Activated CD8-positive, alpha-beta T cell treated with anti-CD3 and anti-CD28 coated beads, Interleukin-2, amount 10 ng/mL, durations not matched to agents 7 days and 5 days (primary cell): ENCODE measurements at regions not wholly inside any gene's neighbourhood (a gene's known extent, or its start where the extent isn't known, plus 50 kb on each side); places are given as distances from the start of the nearest gene placed in this dataset.
A peak's percentile ranks its signal among the peaks of the same experiment; 100 is the strongest.

Experiments
- ATAC-seq: fragments of 150-1000 bp; cut with Tn5 transposase; one replicate; pipeline ENCODE4 v1.10.0; 2021; ENCODE audit warnings: moderate library complexity
- CTCF ChIA-PET: fragments of 350-600 bp; sonication (Branson Sonifier 250); formaldehyde crosslinking; loops from one replicate; lab custom pipeline; 2021; ENCODE audit warnings: antibody characterized with exemption; lab: Charles Lee
- POLR2A ChIA-PET: fragments of 350-600 bp; sonication (Branson Sonifier 250); formaldehyde crosslinking; loops from one replicate; lab custom pipeline; 2021; ENCODE audit warnings: antibody characterized with exemption; lab: Charles Lee
- DNase-seq: peaks from one replicate; pipeline ENCODE4 v3.0.0-alpha.2; 2020
- H3K27ac Mint-ChIP-seq: one replicate; pipeline ENCODE4 v1.8.0; 2021; ENCODE audit warnings: mild to moderate bottlenecking, mixed read lengths
- H3K27me3 Mint-ChIP-seq: one replicate; pipeline ENCODE4 v1.8.0; 2021; ENCODE audit warnings: low read depth, mixed read lengths
- H3K36me3 Mint-ChIP-seq: one replicate; pipeline ENCODE4 v1.8.0; 2021; ENCODE audit warnings: low read depth, mixed read lengths
- H3K4me1 Mint-ChIP-seq: one replicate; pipeline ENCODE4 v1.8.0; 2021; ENCODE audit warnings: low read depth, mixed read lengths
- H3K4me3 Mint-ChIP-seq: one replicate; pipeline ENCODE4 v1.8.0; 2021; ENCODE audit warnings: mild to moderate bottlenecking, mixed read lengths
- H3K9me3 Mint-ChIP-seq: one replicate; pipeline ENCODE4 v1.8.0; 2022; ENCODE audit warnings: mixed read lengths; ENCODE audit not compliant: insufficient read depth

DNA sequence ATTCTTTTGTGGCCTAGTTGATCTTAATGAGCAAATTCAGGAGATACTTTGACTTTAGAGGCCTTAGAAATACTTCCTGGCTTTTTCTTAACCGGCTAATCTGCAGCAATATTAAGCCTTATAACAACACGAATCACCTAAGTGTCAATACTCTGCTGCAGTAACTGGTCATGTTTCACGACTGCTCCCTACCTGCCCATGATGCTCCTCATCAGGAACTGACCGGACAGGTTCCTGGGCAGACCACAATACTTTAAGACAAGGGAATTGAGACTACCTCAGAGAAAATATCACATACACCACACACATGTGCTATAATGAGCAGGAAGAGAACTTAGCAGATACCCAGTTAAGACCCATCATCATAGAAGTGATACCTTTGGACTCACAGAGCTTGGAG lies 211.9 kb upstream of the BMP4 start:
- no peaks in the 10 kb centered on the region for H3K9me3 Mint-ChIP-seq
- no peak overlapping the region for H3K27ac Mint-ChIP-seq
- peaks cover 9% of the 10 kb centered on the region for H3K4me1 Mint-ChIP-seq
- no peak for ATAC-seq
- no peak overlapping the region for H3K4me3 Mint-ChIP-seq
- ChIA-PET POLR2A (no interaction called here), CTCF (interaction anchor here (0.7 kb wide), 1 partner anchor 168 kb away, joined by 3 read pairs; no protein-coding TSS in a partner anchor)
- no peak for DNase-seq
- H3K36me3 Mint-ChIP-seq = no peaks in the 10 kb centered on the region
- peaks cover 20% of the 10 kb centered on the region for H3K27me3 Mint-ChIP-seq

DNA sequence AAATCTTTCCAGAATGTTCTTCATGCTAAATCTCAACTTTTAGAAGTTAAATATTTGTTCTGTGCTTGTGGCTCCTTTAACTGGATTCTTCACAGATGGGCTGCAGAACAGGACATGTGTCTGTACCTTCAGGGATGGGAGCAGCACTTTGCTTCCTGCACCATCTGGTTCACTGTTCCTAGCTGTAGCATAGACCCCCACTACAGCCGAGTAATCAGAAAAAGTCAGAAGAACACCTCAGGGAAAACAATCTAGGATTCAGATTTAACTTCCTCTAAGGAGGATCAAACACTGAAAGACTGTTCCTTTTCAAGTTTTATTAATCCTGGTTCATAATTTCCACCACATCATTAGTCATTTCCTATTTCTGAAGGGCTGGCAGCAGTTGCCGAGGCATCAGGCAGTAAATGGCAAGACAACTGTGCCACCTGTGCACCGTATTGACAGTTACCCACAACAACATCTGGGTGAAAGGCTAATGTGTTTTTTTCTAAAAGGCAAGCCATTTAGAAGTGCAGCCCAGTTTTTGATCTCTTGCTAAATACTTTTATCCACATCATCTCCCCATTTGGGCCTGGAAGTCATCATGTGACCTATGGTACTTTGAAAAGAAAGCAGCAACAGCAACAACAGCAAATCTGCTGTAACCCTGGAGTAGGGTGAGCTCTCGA lies 212.8 kb upstream of the BMP4 start:
- H3K9me3 Mint-ChIP-seq = no peaks in the 10 kb centered on the region
- CTCF ChIA-PET = interaction anchor here (1.3 kb wide), 1 partner anchor 179 kb away, joined by 5 read pairs; no protein-coding TSS in a partner anchor
- H3K27ac Mint-ChIP-seq = no peak overlapping the region
- H3K27me3 Mint-ChIP-seq = peaks cover 25% of the 10 kb centered on the region
- no peak overlapping the region for H3K4me3 Mint-ChIP-seq
- ATAC-seq = no peak
- DNase-seq = no peak
- H3K36me3 Mint-ChIP-seq = no peaks in the 10 kb centered on the region
- peaks cover 9% of the 10 kb centered on the region for H3K4me1 Mint-ChIP-seq
- POLR2A ChIA-PET = no interaction called here

DNA sequence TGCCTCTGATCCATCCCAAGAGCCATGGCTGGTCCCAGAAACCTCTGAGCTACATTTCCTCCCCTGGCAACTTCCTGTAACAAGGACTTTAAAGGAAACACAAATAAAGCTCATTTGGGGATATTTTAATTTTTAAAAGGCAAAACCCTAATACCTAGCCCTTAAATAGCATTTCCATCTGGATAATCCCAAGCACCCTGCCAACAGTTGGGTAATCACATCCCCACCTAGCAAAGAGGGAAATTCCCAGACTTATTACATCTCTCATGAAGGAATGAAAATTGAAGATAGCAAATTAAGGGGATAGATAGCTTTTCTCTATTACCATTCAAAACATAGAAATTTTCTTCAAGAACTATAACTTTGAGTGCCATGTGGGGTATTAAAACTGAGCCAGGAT lies 213.7 kb upstream of the BMP4 start:
- ATAC-seq (no peak), DNase-seq (no peak)
- H3K36me3 Mint-ChIP-seq = no peaks in the 10 kb centered on the region
- CTCF ChIA-PET = interaction anchor here (1.3 kb wide), 1 partner anchor 178 kb away, joined by 5 read pairs; no protein-coding TSS in a partner anchor
- H3K4me3 Mint-ChIP-seq = no peak overlapping the region
- peaks cover 9% of the 10 kb centered on the region for H3K4me1 Mint-ChIP-seq
- H3K27me3 Mint-ChIP-seq = peaks cover 28% of the 10 kb centered on the region
- POLR2A ChIA-PET = no interaction called here
- H3K9me3 Mint-ChIP-seq = no peaks in the 10 kb centered on the region
- no peak overlapping the region for H3K27ac Mint-ChIP-seq

DNA sequence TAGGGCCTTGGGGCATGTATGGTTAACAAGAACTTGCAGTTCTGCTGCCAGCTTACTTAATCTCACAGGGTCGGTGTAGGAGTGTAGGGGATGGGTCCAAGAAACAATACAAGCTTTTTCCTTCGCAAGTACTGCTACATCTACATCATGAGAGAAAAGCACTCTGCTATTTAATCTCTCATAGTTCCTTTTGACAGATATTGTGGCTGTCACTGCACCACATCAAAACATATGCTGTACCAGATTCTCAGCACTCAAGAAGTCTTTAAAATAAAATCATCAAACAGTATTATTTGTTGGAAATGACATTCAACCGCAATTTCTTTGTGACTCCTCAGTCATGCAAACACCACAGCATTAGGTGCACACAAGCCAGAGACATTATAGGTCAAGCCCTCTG lies 215.5 kb upstream of the BMP4 start:
- ATAC-seq (no peak), DNase-seq (no peak)
- H3K36me3 Mint-ChIP-seq = no peaks in the 10 kb centered on the region
- H3K27ac Mint-ChIP-seq = no peak overlapping the region
- POLR2A ChIA-PET = no interaction called here
- peaks cover 9% of the 10 kb centered on the region for H3K4me1 Mint-ChIP-seq
- CTCF ChIA-PET = interaction anchor here (1.2 kb wide), 1 partner anchor 242 kb away, joined by 3 read pairs; no protein-coding TSS in a partner anchor
- H3K9me3 Mint-ChIP-seq = no peaks in the 10 kb centered on the region
- H3K4me3 Mint-ChIP-seq = no peak overlapping the region
- H3K27me3 Mint-ChIP-seq = peaks cover 29% of the 10 kb centered on the region

DNA sequence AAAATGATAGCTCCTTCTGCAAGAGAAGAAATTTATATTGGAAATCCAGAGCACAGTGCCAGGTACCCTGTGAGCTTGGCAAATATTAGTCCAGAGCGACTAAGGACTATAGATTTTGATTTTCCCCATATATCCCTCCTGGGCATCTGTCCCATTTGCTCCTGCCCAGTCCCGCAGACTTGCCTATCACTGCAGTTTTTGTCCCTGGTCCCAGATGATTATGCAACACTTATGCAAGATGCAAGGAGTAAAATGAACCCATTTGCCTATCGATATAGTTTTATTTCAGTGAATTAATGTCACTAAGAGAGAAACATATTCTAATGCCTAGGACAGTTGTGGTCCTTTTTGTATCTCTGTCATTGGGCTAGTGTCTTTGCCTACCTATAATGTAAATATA lies 215.9 kb upstream of the BMP4 start:
- Mint-ChIP-seq H3K4me1 (peaks cover 9% of the 10 kb centered on the region), H3K36me3 (no peaks in the 10 kb centered on the region), H3K27me3 (peaks cover 32% of the 10 kb centered on the region), H3K4me3 (no peak overlapping the region), H3K9me3 (no peaks in the 10 kb centered on the region), H3K27ac (no peak overlapping the region)
- POLR2A ChIA-PET = no interaction called here
- CTCF ChIA-PET = interaction anchor here (1.2 kb wide), 1 partner anchor 242 kb away, joined by 3 read pairs; no protein-coding TSS in a partner anchor
- no peak for DNase-seq
- no peak for ATAC-seq

DNA sequence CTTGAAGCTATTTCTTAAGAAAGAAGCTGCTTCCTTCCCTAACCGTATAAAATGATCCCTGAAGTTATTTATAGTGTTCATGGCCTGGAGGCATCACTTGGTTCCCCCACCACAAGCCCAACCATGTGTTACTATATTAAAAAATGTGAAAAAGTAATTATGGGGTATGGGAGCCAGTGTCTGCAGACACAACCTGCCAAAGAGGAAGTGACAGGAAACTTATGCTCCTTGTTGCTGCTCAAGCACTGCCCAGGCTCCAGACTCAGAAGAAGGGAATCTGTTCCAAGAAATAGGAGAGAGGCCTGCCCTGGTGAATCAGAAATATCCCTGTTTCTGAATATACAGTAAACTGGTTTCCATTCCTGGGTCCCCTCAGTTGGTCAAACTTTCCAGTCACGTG lies 217.2 kb upstream of the BMP4 start:
- ChIA-PET CTCF (interaction anchor here (1.2 to 1.7 kb wide), 3 partner anchors 45 to 740 kb away, joined by 3 to 5 read pairs (median 4); no protein-coding TSS in a partner anchor), POLR2A (no interaction called here)
- no peak for DNase-seq
- Mint-ChIP-seq H3K27me3 (peaks cover 37% of the 10 kb centered on the region), H3K4me3 (no peak overlapping the region), H3K9me3 (no peaks in the 10 kb centered on the region), H3K36me3 (no peaks in the 10 kb centered on the region), H3K4me1 (peaks cover 9% of the 10 kb centered on the region), H3K27ac (no peak overlapping the region)
- no peak for ATAC-seq

DNA sequence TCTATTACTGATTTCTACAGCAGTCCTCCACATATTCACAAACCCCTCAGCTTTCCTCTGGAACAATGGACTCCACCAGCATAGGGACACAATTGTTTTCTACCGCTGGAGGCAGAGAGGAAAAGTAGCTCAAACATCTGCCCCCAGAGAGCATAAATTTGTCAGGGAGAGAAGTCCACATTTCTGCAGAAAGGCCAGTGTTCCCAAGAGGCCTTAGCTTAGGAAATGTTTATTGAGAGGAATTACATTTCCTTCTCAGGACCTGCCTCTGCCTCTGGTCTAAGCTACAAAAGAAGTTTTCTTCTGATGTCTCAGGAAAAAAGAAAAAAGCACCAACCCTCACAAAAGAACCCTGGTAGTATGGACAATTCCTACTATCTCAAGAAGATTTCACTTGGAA lies 217.8 kb upstream of the BMP4 start:
- H3K4me1 Mint-ChIP-seq = peaks cover 9% of the 10 kb centered on the region
- POLR2A ChIA-PET = no interaction called here
- H3K27ac Mint-ChIP-seq = no peak overlapping the region
- CTCF ChIA-PET = interaction anchor here (0.8 to 2.3 kb wide), 10 partner anchors 11 to 741 kb away, joined by 3 to 7 read pairs (median 4); no protein-coding TSS in a partner anchor
- no peaks in the 10 kb centered on the region for H3K9me3 Mint-ChIP-seq
- DNase-seq (no peak), ATAC-seq (no peak)
- no peak overlapping the region for H3K4me3 Mint-ChIP-seq
- H3K36me3 Mint-ChIP-seq = no peaks in the 10 kb centered on the region
- H3K27me3 Mint-ChIP-seq = peaks cover 43% of the 10 kb centered on the region

DNA sequence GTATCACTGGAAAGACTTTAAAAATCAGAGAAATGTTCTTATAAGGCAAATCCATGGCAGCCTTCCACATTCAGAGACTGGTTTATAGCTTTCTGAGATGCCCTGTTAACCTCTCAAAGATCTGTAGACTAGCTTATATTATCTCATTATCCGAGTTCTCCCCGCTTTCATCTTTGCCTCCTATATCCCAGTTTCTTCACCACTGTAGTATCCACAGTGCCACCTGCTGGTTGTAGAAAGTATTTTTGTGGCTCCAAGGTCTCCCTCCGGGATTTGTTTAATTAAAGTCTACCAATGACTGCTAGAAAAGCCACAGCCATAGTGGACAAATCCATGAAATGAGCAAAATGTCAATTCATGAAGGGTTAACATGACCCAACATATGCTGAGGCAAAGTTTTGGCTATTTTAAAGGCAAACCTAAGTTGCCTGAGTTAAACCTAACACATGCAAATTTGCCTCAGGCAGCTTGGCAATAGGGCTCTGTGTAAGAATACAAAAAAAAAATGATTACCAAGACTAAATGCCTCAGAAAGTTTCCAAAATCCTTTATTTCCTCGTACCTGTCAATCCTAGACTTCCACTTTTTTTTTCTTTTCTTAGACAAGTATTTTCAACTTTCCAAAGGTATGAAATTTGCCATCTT lies 218.8 kb upstream of the BMP4 start:
- DNase-seq (peak; percentile 59), ATAC-seq (no peak)
- H3K27ac Mint-ChIP-seq = no peak overlapping the region
- H3K27me3 Mint-ChIP-seq = peaks cover 43% of the 10 kb centered on the region
- POLR2A ChIA-PET = no interaction called here
- peaks cover 9% of the 10 kb centered on the region for H3K4me1 Mint-ChIP-seq
- no peak overlapping the region for H3K4me3 Mint-ChIP-seq
- no peaks in the 10 kb centered on the region for H3K36me3 Mint-ChIP-seq
- CTCF ChIA-PET = interaction anchor here (0.6 to 2.3 kb wide), 11 partner anchors 11 to 951 kb away, joined by 3 to 7 read pairs (median 4); no protein-coding TSS in a partner anchor
- H3K9me3 Mint-ChIP-seq = no peaks in the 10 kb centered on the region

DNA sequence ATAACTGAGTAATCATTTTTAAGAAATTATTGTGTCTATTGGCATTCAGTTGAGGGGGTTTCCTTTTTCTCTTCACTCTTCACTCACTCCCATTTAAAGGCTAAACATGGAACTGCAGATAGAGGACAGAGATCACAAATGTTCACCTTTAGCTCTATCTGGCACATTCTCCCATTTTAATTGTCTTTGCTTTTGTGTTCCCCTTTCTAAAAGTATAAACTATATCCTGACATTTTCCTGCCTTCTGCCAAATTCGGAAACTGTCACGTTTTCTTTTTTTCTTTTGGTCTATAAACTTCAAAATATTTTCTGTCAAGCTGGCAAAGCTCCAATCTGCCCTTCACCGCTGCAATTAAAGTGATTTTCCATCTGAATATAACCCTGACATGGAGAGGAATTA lies 219.8 kb upstream of the CDKN3 start:
- ChIA-PET POLR2A (no interaction called here), CTCF (interaction anchor here (1.0 kb wide), 1 partner anchor 33 kb away, joined by 4 read pairs; no protein-coding TSS in a partner anchor)
- H3K27me3 Mint-ChIP-seq = peaks cover 36% of the 10 kb centered on the region
- ATAC-seq (no peak), DNase-seq (no peak)
- H3K9me3 Mint-ChIP-seq = no peaks in the 10 kb centered on the region
- peaks cover 4% of the 10 kb centered on the region for H3K4me1 Mint-ChIP-seq
- no peaks in the 10 kb centered on the region for H3K36me3 Mint-ChIP-seq
- H3K4me3 Mint-ChIP-seq = no peak overlapping the region
- H3K27ac Mint-ChIP-seq = no peak overlapping the region

DNA sequence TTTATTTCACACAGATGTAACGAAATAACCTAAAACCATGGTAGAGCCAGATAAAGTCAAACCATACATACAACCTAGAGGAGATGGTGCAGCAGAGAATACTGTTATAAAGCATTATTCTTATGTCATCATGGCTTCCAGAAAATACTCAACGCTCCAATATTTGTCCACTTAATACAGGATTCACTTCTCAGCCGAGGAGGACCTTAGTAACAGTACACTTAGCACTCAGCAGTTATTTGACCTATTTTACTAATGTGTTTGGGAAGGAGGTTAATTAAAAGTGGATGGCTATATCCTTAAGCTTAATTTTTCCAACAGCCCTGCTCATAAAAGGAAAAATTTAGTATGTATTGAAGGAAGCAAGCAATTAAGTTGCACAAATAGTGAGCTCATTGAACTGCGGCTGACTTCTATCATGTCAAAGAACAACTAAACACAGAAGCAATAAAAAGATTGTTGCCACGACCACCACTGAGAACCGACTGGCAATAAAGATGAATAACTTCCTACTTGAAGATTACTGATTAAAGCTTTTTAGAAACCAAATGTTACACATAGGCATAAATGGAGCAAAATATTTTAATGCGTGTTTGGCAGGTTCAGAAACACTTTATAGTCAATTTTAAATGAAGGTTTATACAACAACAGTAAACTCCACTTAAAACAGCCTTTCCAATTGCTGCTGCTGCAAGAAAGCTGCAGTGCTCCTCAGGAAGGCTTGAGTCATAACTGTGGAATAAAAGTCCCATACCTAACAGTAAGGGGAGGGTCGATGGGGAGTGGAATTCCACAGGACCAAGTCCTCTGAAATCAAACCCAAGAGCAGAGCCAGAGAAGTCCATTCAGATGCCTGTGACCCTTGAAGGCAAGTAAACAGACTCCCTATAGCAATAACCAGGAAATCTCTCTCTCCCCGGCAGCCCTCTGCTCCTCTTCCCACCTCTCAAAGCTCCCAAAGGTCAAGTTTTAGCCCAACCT lies 218.9 kb upstream of the CDKN3 start:
- ATAC-seq (no peak), DNase-seq (no peak)
- Mint-ChIP-seq H3K27ac (no peak overlapping the region), H3K9me3 (no peaks in the 10 kb centered on the region), H3K4me1 (no peaks in the 10 kb centered on the region), H3K36me3 (no peaks in the 10 kb centered on the region), H3K4me3 (no peak overlapping the region), H3K27me3 (peaks cover 32% of the 10 kb centered on the region)
- ChIA-PET CTCF (interaction anchor here (0.7 to 2.0 kb wide), 5 partner anchors 32 to 638 kb away, joined by 3 to 4 read pairs (median 4); no protein-coding TSS in a partner anchor), POLR2A (no interaction called here)

DNA sequence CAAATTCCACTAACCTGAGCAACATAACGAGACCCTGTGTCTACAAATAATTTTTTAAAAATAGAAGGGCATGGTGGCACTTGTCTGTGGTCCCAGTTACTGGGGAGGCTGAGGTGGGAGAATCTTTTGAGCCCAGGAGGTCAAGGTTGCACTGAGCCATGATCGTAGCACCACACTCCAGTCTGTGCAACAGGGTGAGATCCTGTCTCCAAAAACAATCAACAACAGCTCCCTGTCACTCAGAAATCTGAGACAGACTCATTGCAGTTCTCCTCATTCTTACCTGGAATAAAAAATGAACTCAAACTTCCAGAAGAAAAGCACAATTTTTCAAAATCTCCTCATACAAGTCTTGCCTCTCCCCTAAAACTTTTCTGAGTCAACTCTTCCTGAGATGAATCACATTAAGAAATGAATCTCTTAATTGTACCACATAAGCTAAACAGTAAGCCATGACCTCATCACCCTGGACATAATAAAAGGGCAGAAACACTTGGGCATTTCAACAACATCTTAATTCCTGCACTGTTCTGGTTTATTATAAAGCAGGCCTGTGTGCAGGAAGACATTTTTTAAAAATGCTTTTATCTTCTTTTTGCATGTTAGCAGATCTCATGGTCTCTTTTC lies 214.3 kb upstream of the CDKN3 start:
- Mint-ChIP-seq H3K36me3 (no peaks in the 10 kb centered on the region), H3K9me3 (no peaks in the 10 kb centered on the region), H3K4me3 (no peak overlapping the region), H3K27me3 (peaks cover 27% of the 10 kb centered on the region), H3K27ac (no peak overlapping the region), H3K4me1 (no peaks in the 10 kb centered on the region)
- ATAC-seq (no peak), DNase-seq (no peak)
- ChIA-PET CTCF (interaction anchor here (1.1 to 1.8 kb wide), 2 partner anchors 166 to 253 kb away, joined by 3 to 5 read pairs; no protein-coding TSS in a partner anchor), POLR2A (no interaction called here)
